Osteocyte (in vitro differentiated cells): ENCODE measurements at regions not wholly inside any gene's neighbourhood (a gene's known extent, or its start where the extent isn't known, plus 50 kb on each side); places are given as distances from the start of the nearest gene placed in this dataset.

Experiments
- DNase-seq: peaks from one replicate; pipeline ENCODE4 v3.0.0; 2021; ENCODE audit warnings: mixed read lengths; ENCODE audit not compliant: unreplicated experiment; ENCODE audit errors: extremely low spot score
- H3K27ac Mint-ChIP-seq: one replicate; pipeline ENCODE4 v1.8.0; 2021; ENCODE audit warnings: mild to moderate bottlenecking, mixed read lengths; ENCODE audit not compliant: unreplicated experiment
- H3K27me3 Mint-ChIP-seq: one replicate; pipeline ENCODE4 v1.8.0; 2021; ENCODE audit warnings: mixed read lengths; ENCODE audit not compliant: unreplicated experiment
- H3K36me3 Mint-ChIP-seq: one replicate; pipeline ENCODE4 v1.8.0; 2021; ENCODE audit warnings: mixed read lengths; ENCODE audit not compliant: unreplicated experiment
- H3K4me1 Mint-ChIP-seq: one replicate; pipeline ENCODE4 v1.8.0; 2021; ENCODE audit warnings: mixed read lengths; ENCODE audit not compliant: unreplicated experiment
- H3K4me3 Mint-ChIP-seq: one replicate; pipeline ENCODE4 v1.8.0; 2021; ENCODE audit warnings: mild to moderate bottlenecking, moderate library complexity, mixed read lengths; ENCODE audit not compliant: unreplicated experiment
- H3K9me3 Mint-ChIP-seq: one replicate; pipeline ENCODE4 v1.8.0; 2021; ENCODE audit warnings: mixed read lengths; ENCODE audit not compliant: unreplicated experiment
- TF ChIP-seq, protein P1 (sequence below): fragments of 200-600 bp; sonication (generic); IDR thresholded peaks from 2 replicates; pipeline ENCODE4 v1.5.0; 2021; ENCODE audit warnings: antibody characterized with exemption, mild to moderate bottlenecking, moderate library complexity

- no peak overlapping the region for H3K4me3 Mint-ChIP-seq
- TF ChIP-seq, protein P1, sequence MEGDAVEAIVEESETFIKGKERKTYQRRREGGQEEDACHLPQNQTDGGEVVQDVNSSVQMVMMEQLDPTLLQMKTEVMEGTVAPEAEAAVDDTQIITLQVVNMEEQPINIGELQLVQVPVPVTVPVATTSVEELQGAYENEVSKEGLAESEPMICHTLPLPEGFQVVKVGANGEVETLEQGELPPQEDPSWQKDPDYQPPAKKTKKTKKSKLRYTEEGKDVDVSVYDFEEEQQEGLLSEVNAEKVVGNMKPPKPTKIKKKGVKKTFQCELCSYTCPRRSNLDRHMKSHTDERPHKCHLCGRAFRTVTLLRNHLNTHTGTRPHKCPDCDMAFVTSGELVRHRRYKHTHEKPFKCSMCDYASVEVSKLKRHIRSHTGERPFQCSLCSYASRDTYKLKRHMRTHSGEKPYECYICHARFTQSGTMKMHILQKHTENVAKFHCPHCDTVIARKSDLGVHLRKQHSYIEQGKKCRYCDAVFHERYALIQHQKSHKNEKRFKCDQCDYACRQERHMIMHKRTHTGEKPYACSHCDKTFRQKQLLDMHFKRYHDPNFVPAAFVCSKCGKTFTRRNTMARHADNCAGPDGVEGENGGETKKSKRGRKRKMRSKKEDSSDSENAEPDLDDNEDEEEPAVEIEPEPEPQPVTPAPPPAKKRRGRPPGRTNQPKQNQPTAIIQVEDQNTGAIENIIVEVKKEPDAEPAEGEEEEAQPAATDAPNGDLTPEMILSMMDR: no peak
- no peaks in the 10 kb centered on the region for H3K9me3 Mint-ChIP-seq
- H3K4me1 Mint-ChIP-seq: no peaks in the 10 kb centered on the region
- no peak for DNase-seq
- no peak overlapping the region for H3K27ac Mint-ChIP-seq
- peaks cover 33% of the 10 kb centered on the region for H3K27me3 Mint-ChIP-seq
- H3K36me3 Mint-ChIP-seq: no peaks in the 10 kb centered on the region
Observed at GRCh38 chr2:30078521-30078920, 68.3 kb upstream of the YPEL5 start.

- Mint-ChIP-seq H3K36me3 (no peaks in the 10 kb centered on the region), H3K27ac (no peak overlapping the region), H3K4me3 (no peak overlapping the region), H3K9me3 (no peaks in the 10 kb centered on the region), H3K4me1 (no peaks in the 10 kb centered on the region), H3K27me3 (peaks cover 52% of the 10 kb centered on the region)
- TF ChIP-seq, protein P1: no peak
- DNase-seq: no peak
Observed at GRCh38 chr2:30084915-30085314, 61.9 kb upstream of the YPEL5 start.

- TF ChIP-seq, protein P1: no peak
- Mint-ChIP-seq H3K27ac (no peak overlapping the region), H3K27me3 (peaks cover 67% of the 10 kb centered on the region), H3K4me3 (no peak overlapping the region), H3K4me1 (no peaks in the 10 kb centered on the region), H3K36me3 (no peaks in the 10 kb centered on the region), H3K9me3 (no peaks in the 10 kb centered on the region)
- DNase-seq: no peak
Observed at GRCh38 chr2:30089171-30089570, 57.6 kb upstream of the YPEL5 start.

GRCh38 chr2:30095402-30095801 lies 51.4 kb upstream of the YPEL5 start:
- TF ChIP-seq, protein P1: no peak
- Mint-ChIP-seq H3K27ac (no peak overlapping the region), H3K36me3 (no peaks in the 10 kb centered on the region), H3K4me1 (no peaks in the 10 kb centered on the region), H3K9me3 (no peaks in the 10 kb centered on the region), H3K27me3 (peaks cover 54% of the 10 kb centered on the region), H3K4me3 (no peak overlapping the region)
- DNase-seq: no peak

GRCh38 chr2:30096451-30096850 lies 50.4 kb upstream of the YPEL5 start:
- no peak overlapping the region for H3K27ac Mint-ChIP-seq
- no peak overlapping the region for H3K4me3 Mint-ChIP-seq
- H3K36me3 Mint-ChIP-seq: no peaks in the 10 kb centered on the region
- DNase-seq: no peak
- H3K27me3 Mint-ChIP-seq: peaks cover 59% of the 10 kb centered on the region
- no peaks in the 10 kb centered on the region for H3K4me1 Mint-ChIP-seq
- TF ChIP-seq, protein P1: no peak
- H3K9me3 Mint-ChIP-seq: no peaks in the 10 kb centered on the region
